DND-41 (cell line): ENCODE measurements at regions not wholly inside any gene's neighbourhood (a gene's known extent, or its start where the extent isn't known, plus 50 kb on each side); places are given as distances from the start of the nearest gene placed in this dataset.

ENCODE experiments used
- CTCF ChIP-seq: IDR thresholded peaks from 2 replicates; pipeline ENCODE4 v1.5.1; 2012; ENCODE audit warnings: borderline replicate concordance, low read length, moderate library complexity, mild to moderate bottlenecking; ENCODE audit not compliant: poor library complexity, severe bottlenecking; ENCODE audit errors: extremely low read depth
- EZH2 ChIP-seq: IDR thresholded peaks from 3 replicates; pipeline ENCODE4 v1.6.1; 2012; ENCODE audit warnings: borderline replicate concordance, low read depth, mild to moderate bottlenecking, moderate library complexity, low read length, inconsistent platforms; ENCODE audit not compliant: severe bottlenecking

- no peak for TF ChIP-seq CTCF
- no peak for TF ChIP-seq EZH2
Measured at GRCh38 chr5:133896873-133897272, 71.6 kb downstream of the C5orf15 start.
